Loucy (cell line): ENCODE measurements at regions not wholly inside any gene's neighbourhood (a gene's known extent, or its start where the extent isn't known, plus 50 kb on each side); places are given as distances from the start of the nearest gene placed in this dataset.

ENCODE experiments used
- H2AFZ ChIP-seq: fragments of 200-600 bp; sonication (generic); 2 replicates; pipeline ENCODE4 v1.6.0; 2016; ENCODE audit warnings: antibody characterized with exemption, mild to moderate bottlenecking, low read length, moderate library complexity
- H3F3A ChIP-seq: fragments of 200-600 bp; 2 replicates; pipeline ENCODE4 v1.6.0; 2016; ENCODE audit warnings: antibody characterized with exemption, low read depth, mild to moderate bottlenecking
- H3K27me3 ChIP-seq: fragments of 200-600 bp; sonication (generic); 2 replicates; pipeline ENCODE4 v1.6.1; 2014; ENCODE audit warnings: low read length, mild to moderate bottlenecking; ENCODE audit not compliant: insufficient read depth, poor library complexity, severe bottlenecking
- H3K36me3 ChIP-seq: fragments of 200-600 bp; sonication (generic); 2 replicates; pipeline ENCODE4 v1.6.1; 2016; ENCODE audit warnings: low read length; ENCODE audit not compliant: insufficient read depth
- H3K4me1 ChIP-seq: fragments of 200-600 bp; sonication (generic); 2 replicates; pipeline ENCODE4 v1.5.1; 2014; ENCODE audit warnings: low read length, mild to moderate bottlenecking; ENCODE audit not compliant: insufficient read depth, poor library complexity, severe bottlenecking
- H3K4me2 ChIP-seq: fragments of 200-600 bp; sonication (generic); 2 replicates; pipeline ENCODE4 v1.6.0; 2014; ENCODE audit warnings: antibody characterized with exemption, low read length, low read depth, mild to moderate bottlenecking; ENCODE audit not compliant: poor library complexity, severe bottlenecking
- H3K4me3 ChIP-seq: fragments of 200-600 bp; sonication (generic); 2 replicates; pipeline ENCODE4 v1.5.1; 2014; ENCODE audit warnings: low read length, mild to moderate bottlenecking, mixed read lengths; ENCODE audit not compliant: poor library complexity, severe bottlenecking
- H3K79me2 ChIP-seq: fragments of 200-600 bp; sonication (generic); 2 replicates; pipeline ENCODE4 v1.6.1; 2014; ENCODE audit warnings: low read length; ENCODE audit not compliant: insufficient read depth
- H3K9ac ChIP-seq: fragments of 200-600 bp; sonication (generic); 2 replicates; pipeline ENCODE4 v1.6.0; 2014; ENCODE audit warnings: mild to moderate bottlenecking, low read depth, low read length, moderate library complexity; ENCODE audit not compliant: poor library complexity, severe bottlenecking
- H3K9me2 ChIP-seq: fragments of 200-600 bp; sonication (generic); replicated peaks from 2 replicates; pipeline ENCODE4 v1.6.1; 2016; ENCODE audit warnings: low read depth, low read length, mixed read lengths
- H3K9me3 ChIP-seq: fragments of 200-600 bp; sonication (generic); 2 replicates; pipeline ENCODE4 v1.6.1; 2014; ENCODE audit warnings: mild to moderate bottlenecking, antibody characterized with exemption, low read length, low read depth; ENCODE audit not compliant: insufficient read depth
- H4K20me1 ChIP-seq: fragments of 200-600 bp; sonication (generic); 2 replicates; pipeline ENCODE4 v1.6.0; 2014; ENCODE audit warnings: antibody characterized with exemption, low read length, mild to moderate bottlenecking; ENCODE audit not compliant: insufficient read depth, poor library complexity, severe bottlenecking
- CTCF ChIP-seq: fragments of 200-600 bp; sonication (generic); conservative IDR thresholded peaks from 2 replicates; pipeline ENCODE4 v1.5.1; 2014; ENCODE audit warnings: mild to moderate bottlenecking, antibody characterized with exemption, low read length
- EZH2phosphoT487 ChIP-seq: fragments of 200-600 bp; IDR thresholded peaks from 2 replicates; pipeline ENCODE4 v1.6.1; 2018; ENCODE audit warnings: antibody characterized with exemption, mild to moderate bottlenecking, moderate library complexity, borderline replicate concordance

- Histone ChIP-seq H3K4me3 (no peak overlapping the region), H3K4me2 (no peak overlapping the region), H3K36me3 (no peaks in the 10 kb centered on the region), H3K9me2 (no peaks in the 10 kb centered on the region), H3K4me1 (no peaks in the 10 kb centered on the region), H3K27me3 (no peaks in the 10 kb centered on the region), H4K20me1 (no peaks in the 10 kb centered on the region), H3K9ac (no peak overlapping the region), H3K79me2 (no peaks in the 10 kb centered on the region), H2AFZ (no peak overlapping the region), H3F3A (no peaks in the 10 kb centered on the region), H3K9me3 (no peaks in the 10 kb centered on the region)
- TF ChIP-seq EZH2phosphoT487, result no peak
- no peak for TF ChIP-seq CTCF
Observed at GRCh38 chr5:87562068-87562467, 149.3 kb upstream of the CCNH start.

- H2AFZ ChIP-seq, result no peak overlapping the region
Observed at GRCh38 chr5:87560528-87560927, 147.8 kb upstream of the CCNH start.

GRCh38 chr5:87551911-87552310 lies 139.2 kb upstream of the CCNH start:
- TF ChIP-seq EZH2phosphoT487 (no peak), CTCF (no peak)
- Histone ChIP-seq H3F3A (no peaks in the 10 kb centered on the region), H3K9me3 (no peaks in the 10 kb centered on the region; the same call in 1 of the 2 replicates), H3K9ac (no peak overlapping the region), H2AFZ (no peak overlapping the region), H3K9me2 (no peaks in the 10 kb centered on the region), H3K4me3 (no peak overlapping the region), H3K27me3 (no peaks in the 10 kb centered on the region), H3K79me2 (no peaks in the 10 kb centered on the region), H3K36me3 (no peaks in the 10 kb centered on the region), H4K20me1 (no peaks in the 10 kb centered on the region), H3K4me1 (no peaks in the 10 kb centered on the region), H3K4me2 (no peak overlapping the region)

More at GRCh38 chr5:87560528-87560927, 147.8 kb upstream of the CCNH start:
- H3K27me3 ChIP-seq, result no peaks in the 10 kb centered on the region
- TF ChIP-seq CTCF, result no peak
- no peak for TF ChIP-seq EZH2phosphoT487
- H3K9ac ChIP-seq, result no peak overlapping the region
- no peaks in the 10 kb centered on the region for H3K9me3 ChIP-seq
- no peak overlapping the region for H3K4me2 ChIP-seq
- no peak overlapping the region for H3K4me3 ChIP-seq
- H3K36me3 ChIP-seq, result no peaks in the 10 kb centered on the region
- H3K9me2 ChIP-seq, result no peaks in the 10 kb centered on the region
- H3F3A ChIP-seq, result no peaks in the 10 kb centered on the region
- H4K20me1 ChIP-seq, result no peaks in the 10 kb centered on the region
- no peaks in the 10 kb centered on the region for H3K4me1 ChIP-seq
- no peaks in the 10 kb centered on the region for H3K79me2 ChIP-seq
